ENCODE measurements at regions not wholly inside any gene's neighbourhood (a gene's known extent, or its start where the extent isn't known, plus 50 kb on each side); places are given as distances from the start of the nearest gene placed in this dataset.

DNA sequence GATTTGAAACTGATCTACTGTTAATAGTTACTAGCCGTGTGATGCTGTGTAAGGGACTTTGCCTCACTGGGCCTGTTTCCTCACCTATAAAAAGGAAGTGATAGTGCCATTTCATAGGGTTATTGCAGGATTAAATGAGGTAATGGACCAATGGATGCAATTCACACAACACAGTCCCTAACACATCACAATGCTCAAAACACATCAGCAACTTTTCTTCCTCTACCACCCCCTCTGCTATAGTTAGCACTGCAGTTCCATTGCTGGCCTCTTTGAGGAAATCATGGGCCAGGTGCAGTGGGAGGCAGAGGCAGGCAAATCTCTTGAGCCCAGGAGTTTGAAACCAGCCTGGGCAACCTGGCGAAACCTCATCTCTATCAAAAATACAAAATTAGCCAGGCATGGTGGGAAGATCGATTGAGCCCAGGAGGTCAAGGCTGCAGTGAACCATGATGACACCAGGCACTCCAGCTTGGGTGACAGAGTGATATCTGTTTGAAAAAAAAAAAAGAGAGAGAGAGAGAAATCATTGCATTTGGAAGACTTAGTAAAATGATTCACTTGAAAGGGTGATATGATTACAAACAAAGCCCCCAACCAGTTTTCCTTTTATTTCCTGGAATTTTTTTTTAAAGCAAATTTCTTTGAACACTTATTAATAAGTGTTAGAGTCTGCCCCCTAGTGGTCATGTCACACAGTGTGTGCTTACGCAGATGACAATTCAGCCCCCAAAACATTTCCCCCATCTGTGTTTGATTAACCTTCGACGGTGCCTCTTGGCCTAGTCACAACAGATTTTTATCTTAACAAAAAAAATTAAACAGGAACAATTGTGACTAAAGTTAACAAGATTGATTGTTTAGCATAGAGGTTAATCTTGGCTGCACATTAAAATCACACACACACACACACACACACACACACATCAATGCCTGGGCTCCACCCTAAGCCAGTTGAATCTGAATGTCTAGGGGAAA lies 88.6 kb upstream of the BCL11A start:
- TF ChIP-seq, protein P1, sequence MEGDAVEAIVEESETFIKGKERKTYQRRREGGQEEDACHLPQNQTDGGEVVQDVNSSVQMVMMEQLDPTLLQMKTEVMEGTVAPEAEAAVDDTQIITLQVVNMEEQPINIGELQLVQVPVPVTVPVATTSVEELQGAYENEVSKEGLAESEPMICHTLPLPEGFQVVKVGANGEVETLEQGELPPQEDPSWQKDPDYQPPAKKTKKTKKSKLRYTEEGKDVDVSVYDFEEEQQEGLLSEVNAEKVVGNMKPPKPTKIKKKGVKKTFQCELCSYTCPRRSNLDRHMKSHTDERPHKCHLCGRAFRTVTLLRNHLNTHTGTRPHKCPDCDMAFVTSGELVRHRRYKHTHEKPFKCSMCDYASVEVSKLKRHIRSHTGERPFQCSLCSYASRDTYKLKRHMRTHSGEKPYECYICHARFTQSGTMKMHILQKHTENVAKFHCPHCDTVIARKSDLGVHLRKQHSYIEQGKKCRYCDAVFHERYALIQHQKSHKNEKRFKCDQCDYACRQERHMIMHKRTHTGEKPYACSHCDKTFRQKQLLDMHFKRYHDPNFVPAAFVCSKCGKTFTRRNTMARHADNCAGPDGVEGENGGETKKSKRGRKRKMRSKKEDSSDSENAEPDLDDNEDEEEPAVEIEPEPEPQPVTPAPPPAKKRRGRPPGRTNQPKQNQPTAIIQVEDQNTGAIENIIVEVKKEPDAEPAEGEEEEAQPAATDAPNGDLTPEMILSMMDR (IDR thresholded peaks at IDR 0.05; ENCODE audit: control extremely low read depth, extremely low read depth), result no peak
- WGBS, 2 donors, result 29 to 35% methylated on average over 6 of the region's 6 CpGs
- Histone ChIP-seq H3K4me3 (no peak overlapping the region), H3K27ac (ENCODE audit: low read depth in 1 of 2, low read length in 1 of 2) (no peak overlapping the region), H3K9ac (ENCODE audit: insufficient read depth in 1 of 2, low read length in 2 of 2) (no peak overlapping the region), H3K4me1 (ENCODE audit: control insufficient read depth in 5 of 5, insufficient read depth in 5 of 5, low read length in 5 of 5) (no peaks in the 10 kb centered on the region), H3K27me3 (ENCODE audit: control insufficient read depth in 3 of 3, insufficient read depth in 3 of 3, low read length in 2 of 3) (no peaks in the 10 kb centered on the region), H3K36me3 (ENCODE audit: control insufficient read depth in 4 of 4, insufficient read depth in 4 of 4, low read length in 4 of 4) (no peaks in the 10 kb centered on the region), H3K9me3 (ENCODE audit: control insufficient read depth in 4 of 4, insufficient read depth in 3 of 4, low read length in 3 of 4) (peaks cover 0 to 3% (median 0%) of the 10 kb centered on the region in 4 donors)
- DNase-seq (peak; percentile 18 to 55 (median 46)), ATAC-seq (ENCODE audit: insufficient read depth, low FRiP score) (no peak)

DNA sequence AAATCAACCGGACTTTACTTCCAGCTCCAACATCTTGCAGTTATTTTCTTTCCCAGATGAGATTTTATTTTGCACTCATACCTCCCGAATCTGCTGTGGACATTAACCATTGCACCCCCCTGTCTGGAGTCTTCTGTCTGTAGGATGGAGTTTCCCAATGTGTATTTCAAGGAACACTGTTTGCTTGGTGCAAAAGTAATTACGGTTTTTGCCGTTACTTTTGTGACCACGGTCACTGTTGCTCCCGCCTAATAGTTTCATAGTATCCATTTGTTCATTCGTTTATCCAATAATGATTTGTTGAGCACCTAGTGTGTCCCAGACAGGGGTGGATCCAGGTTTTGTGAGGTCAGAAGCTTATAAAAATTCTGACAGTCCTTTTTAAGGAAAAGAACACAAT lies 90.3 kb upstream of the BCL11A start:
- H3K4me1 ChIP-seq (ENCODE audit: control insufficient read depth in 5 of 5, insufficient read depth in 5 of 5, low read length in 5 of 5), result no peaks in the 10 kb centered on the region
- no peak for ATAC-seq (ENCODE audit: insufficient read depth, low FRiP score)

DNA sequence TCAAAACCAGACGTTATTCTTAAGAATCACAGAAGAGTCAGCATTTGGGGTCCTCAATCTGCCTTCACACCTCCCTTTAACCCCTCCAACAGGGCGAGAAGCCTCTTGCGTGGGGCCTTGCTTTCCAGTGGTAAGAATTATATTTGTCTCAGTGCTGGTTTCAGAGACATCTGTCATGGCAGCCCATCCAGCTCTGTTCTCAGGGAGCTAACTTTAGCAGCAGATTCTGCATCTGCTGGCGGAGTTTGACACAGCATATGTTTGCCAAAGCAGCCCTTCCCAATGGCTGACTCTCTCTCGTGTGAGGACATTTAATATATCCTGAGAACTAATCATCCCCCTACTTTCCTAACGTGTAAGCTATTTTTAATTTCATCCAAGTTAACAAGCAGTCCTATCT lies 91.5 kb upstream of the BCL11A start:
- no peak overlapping the region for H3K4me3 ChIP-seq
- DNase-seq, result peak in 1 of 3 donors; percentile 13
- H3K27ac ChIP-seq (ENCODE audit: low read depth in 1 of 2, low read length in 1 of 2), result no peak overlapping the region
- no peaks in the 10 kb centered on the region for H3K4me1 ChIP-seq (ENCODE audit: control insufficient read depth in 5 of 5, insufficient read depth in 5 of 5, low read length in 5 of 5)
- no peaks in the 10 kb centered on the region for H3K27me3 ChIP-seq (ENCODE audit: control insufficient read depth in 3 of 3, insufficient read depth in 3 of 3, low read length in 2 of 3)
- no peaks in the 10 kb centered on the region for H3K36me3 ChIP-seq (ENCODE audit: control insufficient read depth in 4 of 4, insufficient read depth in 4 of 4, low read length in 4 of 4)
- no peak for ATAC-seq (ENCODE audit: insufficient read depth, low FRiP score)
- peaks cover 0 to 3% (median 0%) of the 10 kb centered on the region in 4 donors for H3K9me3 ChIP-seq (ENCODE audit: control insufficient read depth in 4 of 4, insufficient read depth in 3 of 4, low read length in 3 of 4)
- 70 to 81% methylated on average over 6 of the region's 6 CpGs for WGBS, 2 donors
- TF ChIP-seq, protein P1 (IDR thresholded peaks at IDR 0.05; ENCODE audit: control extremely low read depth, extremely low read depth), result no peak
- no peak overlapping the region for H3K9ac ChIP-seq (ENCODE audit: insufficient read depth in 1 of 2, low read length in 2 of 2)

More for the DNA sequence above, 90.3 kb upstream of the BCL11A start:
- 89 to 91% methylated on average over 7 of the region's 7 CpGs for WGBS, 2 donors
- TF ChIP-seq, protein P1 (IDR thresholded peaks at IDR 0.05; ENCODE audit: control extremely low read depth, extremely low read depth), result no peak
- Histone ChIP-seq H3K27me3 (ENCODE audit: control insufficient read depth in 3 of 3, insufficient read depth in 3 of 3, low read length in 2 of 3) (no peaks in the 10 kb centered on the region), H3K36me3 (ENCODE audit: control insufficient read depth in 4 of 4, insufficient read depth in 4 of 4, low read length in 4 of 4) (no peaks in the 10 kb centered on the region), H3K27ac (ENCODE audit: low read depth in 1 of 2, low read length in 1 of 2) (no peak overlapping the region), H3K9ac (ENCODE audit: insufficient read depth in 1 of 2, low read length in 2 of 2) (no peak overlapping the region), H3K4me3 (no peak overlapping the region), H3K9me3 (ENCODE audit: control insufficient read depth in 4 of 4, insufficient read depth in 3 of 4, low read length in 3 of 4) (peaks cover 0 to 3% (median 0%) of the 10 kb centered on the region in 4 donors)
- no peak for DNase-seq
